Testis (tissue), 2 donors: ENCODE measurements at regions not wholly inside any gene's neighbourhood (a gene's known extent, or its start where the extent isn't known, plus 50 kb on each side); places are given as distances from the start of the nearest gene placed in this dataset.
"Not testable (repeated sequence)": the region's sequence is repeated elsewhere in the genome, so short reads cannot be mapped to it uniquely, and the experiment has no call there.

Experiments used
- DNase-seq: peaks from one replicate; pipeline ENCODE4 v3.0.0-alpha.2; 2019
- H3K27ac ChIP-seq, 2 donors: fragments of 200-600 bp; sonication (generic); one replicate each; pipeline ENCODE4 v1.5.1; 2019
- H3K27me3 ChIP-seq: fragments of 200-600 bp; sonication (generic); one replicate; pipeline ENCODE4 v1.5.1; 2019
- H3K36me3 ChIP-seq: fragments of 200-600 bp; sonication (generic); one replicate; pipeline ENCODE4 v1.5.1; 2017; ENCODE audit warnings: low read depth; ENCODE audit errors: missing control alignments
- H3K4me1 ChIP-seq: fragments of 200-600 bp; sonication (generic); one replicate; pipeline ENCODE4 v1.5.1; 2019
- H3K4me3 ChIP-seq, 2 donors: fragments of 200-600 bp; sonication (generic); one replicate each; pipeline ENCODE4 v1.5.1; 2017 to 2019
- H3K9me3 ChIP-seq: fragments of 200-600 bp; sonication (generic); one replicate; pipeline ENCODE4 v1.5.1; 2017
- CTCF ChIP-seq, 3 experiments: fragments of 450-650 bp in 2 of 3; fragments of 200-600 bp in 1 of 3; sonication (generic) in 1 of 3; IDR thresholded peaks; one replicate each; pipeline ENCODE4 v1.5.1; 2016 to 2019; ENCODE audit warnings: antibody characterized with exemption in 3 of 3, mild to moderate bottlenecking in 2 of 3, moderate library complexity in 1 of 3
- POLR2A ChIP-seq: fragments of 450-650 bp; IDR thresholded peaks from one replicate; pipeline ENCODE4 v1.6.1; 2017; ENCODE audit warnings: antibody characterized with exemption, mild to moderate bottlenecking, moderate library complexity
- WGBS, 2 donors: methylation state at CpG; one replicate each; pipeline ENCODE4 v1.1.5; 2018; 5-methylcytosine and 5-hydroxymethylcytosine counted together
- intact Hi-C: fragments of 100-400 bp; cut with DNase I; formaldehyde crosslinking; loops from one replicate; pipeline ENCODE4 v1.15.1; 2023; ENCODE audit warnings: low total_unique reads

- no peak for TF ChIP-seq CTCF (IDR thresholded peaks at IDR 0.05)
- no peak for TF ChIP-seq POLR2A
- H3K27ac ChIP-seq = no peak overlapping the region
- no peaks in the 10 kb centered on the region for H3K4me1 ChIP-seq
- WGBS, 2 donors = 30 to 31% methylated on average over 2 of the region's 2 CpGs
- no peak overlapping the region for H3K4me3 ChIP-seq
- H3K36me3 ChIP-seq = no peaks in the 10 kb centered on the region
- no peaks in the 10 kb centered on the region for H3K27me3 ChIP-seq
- H3K9me3 ChIP-seq = no peaks in the 10 kb centered on the region
- intact Hi-C loops = no loop called here
- no peak for DNase-seq
Observed at GRCh38 chr6:84953111-84953755, 188.8 kb upstream of the TBX18 start.

- H3K27me3 ChIP-seq, H3K36me3 ChIP-seq, intact Hi-C loops, H3K4me3 ChIP-seq, H3K4me1 ChIP-seq, DNase-seq, H3K27ac ChIP-seq, H3K9me3 ChIP-seq: not testable (repeated sequence)
- 84 to 91% methylated on average over 7 of the region's 7 CpGs for WGBS, 2 donors
Observed at GRCh38 chr6:84944926-84945325, 180.5 kb upstream of the TBX18 start.

GRCh38 chr6:84943905-84944304 is 179.5 kb upstream of the TBX18 start:
- intact Hi-C loops = no loop called here
- H3K36me3 ChIP-seq = no peaks in the 10 kb centered on the region
- H3K9me3 ChIP-seq = no peaks in the 10 kb centered on the region
- H3K27ac ChIP-seq = no peak overlapping the region
- WGBS, 2 donors = 89 to 91% methylated on average over 1 of the region's 1 CpG
- TF ChIP-seq CTCF (IDR thresholded peaks at IDR 0.05) = no peak
- TF ChIP-seq POLR2A = no peak
- no peak for DNase-seq
- no peak overlapping the region for H3K4me3 ChIP-seq
- no peaks in the 10 kb centered on the region for H3K4me1 ChIP-seq
- no peaks in the 10 kb centered on the region for H3K27me3 ChIP-seq

- H3K27me3 ChIP-seq, H3K4me1 ChIP-seq, H3K4me3 ChIP-seq, H3K9me3 ChIP-seq, DNase-seq, H3K27ac ChIP-seq, H3K36me3 ChIP-seq, intact Hi-C loops: not testable (repeated sequence)
Observed at GRCh38 chr6:84941609-84942008, 177.2 kb upstream of the TBX18 start.

GRCh38 chr6:84929212-84929611 is 164.8 kb upstream of the TBX18 start:
- DNase-seq = no peak
- intact Hi-C loops = no loop called here
- H3K4me1 ChIP-seq = no peaks in the 10 kb centered on the region
- no peaks in the 10 kb centered on the region for H3K36me3 ChIP-seq
- no peaks in the 10 kb centered on the region for H3K27me3 ChIP-seq
- 80 to 97% methylated on average over 1 of the region's 1 CpG for WGBS, 2 donors
- no peak overlapping the region for H3K27ac ChIP-seq
- H3K9me3 ChIP-seq = no peaks in the 10 kb centered on the region
- no peak overlapping the region for H3K4me3 ChIP-seq
- TF ChIP-seq POLR2A = no peak
- TF ChIP-seq CTCF (IDR thresholded peaks at IDR 0.05) = no peak

- intact Hi-C loops = no loop called here
- Histone ChIP-seq H3K27ac (no peak overlapping the region), H3K9me3 (no peaks in the 10 kb centered on the region), H3K27me3 (no peaks in the 10 kb centered on the region), H3K4me1 (no peaks in the 10 kb centered on the region), H3K4me3 (no peak overlapping the region), H3K36me3 (no peaks in the 10 kb centered on the region)
- TF ChIP-seq POLR2A (no peak), CTCF (IDR thresholded peaks at IDR 0.05) (no peak)
- no peak for DNase-seq
Observed at GRCh38 chr6:84927551-84927950, 163.2 kb upstream of the TBX18 start.
